GM12891 (cell line): ENCODE measurements at regions not wholly inside any gene's neighbourhood (a gene's known extent, or its start where the extent isn't known, plus 50 kb on each side); places are given as distances from the start of the nearest gene placed in this dataset.

Source experiments
- POLR2AphosphoS5 ChIP-seq: IDR thresholded peaks from 2 replicates; pipeline ENCODE4 v1.6.1; 2011; ENCODE audit warnings: low read depth, low read length, control low read depth
- TAF1 ChIP-seq: IDR thresholded peaks from 2 replicates; pipeline ENCODE4 v1.6.1; 2011; ENCODE audit warnings: low read depth, low read length, control low read depth

DNA sequence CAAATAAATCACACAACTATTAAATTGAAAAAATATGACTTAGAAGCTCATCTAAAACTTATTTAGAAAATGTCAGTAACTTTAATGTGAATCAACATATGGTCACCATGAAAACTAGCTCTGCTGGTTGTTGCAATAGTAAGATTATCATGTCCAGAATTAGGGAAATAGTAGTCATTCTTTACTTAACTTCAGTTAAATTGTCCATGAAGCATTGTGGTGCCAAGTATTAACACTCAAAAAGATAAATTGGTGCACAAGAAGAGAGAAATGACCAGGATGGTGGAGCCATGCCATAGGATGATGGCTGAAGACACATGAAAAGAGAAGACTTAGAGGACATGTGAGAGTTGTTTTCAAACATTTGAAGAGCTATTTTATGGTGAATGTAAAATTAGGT lies 130.2 kb upstream of the PTGFR start:
- TF ChIP-seq POLR2AphosphoS5 (no peak), TAF1 (no peak)
